ENCODE measurements at regions not wholly inside any gene's neighbourhood (a gene's known extent, or its start where the extent isn't known, plus 50 kb on each side); places are given as distances from the start of the nearest gene placed in this dataset.
"Not testable (repeated sequence)": the region's sequence is repeated elsewhere in the genome, so short reads cannot be mapped to it uniquely, and the experiment has no call there.

GRCh38 chr16:47864262-47864661 is 291.5 kb downstream of the ABCC12 start:
- peak overlapping the region; percentile 15; the same call in 1 of the 2 replicates for H3K4me2 ChIP-seq
- not testable (repeated sequence) for H3K27ac Mint-ChIP-seq; H3K27me3 ChIP-seq (ENCODE audit: insufficient read depth); H3F3A ChIP-seq (replicated peaks; ENCODE audit: low read depth); H3K4me1 Mint-ChIP-seq; H3K36me3 ChIP-seq (ENCODE audit: insufficient read depth); H3K27me3 Mint-ChIP-seq (ENCODE audit: insufficient read depth, low read depth, poor library complexity); H3K9me3 Mint-ChIP-seq; H4K20me1 ChIP-seq (replicated peaks; ENCODE audit: insufficient read depth); H3K4me3 ChIP-seq; ATAC-seq; DNase-seq (ENCODE audit: low spot score); H3K9me2 ChIP-seq (ENCODE audit: insufficient read depth); H3K4me3 Mint-ChIP-seq; H3K79me2 ChIP-seq (replicated peaks; ENCODE audit: insufficient read depth); H3K36me3 Mint-ChIP-seq (ENCODE audit: low read depth)
- H3K27ac ChIP-seq (ENCODE audit: low read depth), result peak overlapping the region; percentile 62
- H2AFZ ChIP-seq, result peak overlapping the region; percentile 90
- H3K4me1 ChIP-seq (ENCODE audit: insufficient read depth), result peaks cover 17% of the 10 kb centered on the region

GRCh38 chr16:47861999-47862398 is 293.8 kb downstream of the ABCC12 start:
- Histone ChIP-seq H3K9me2 (ENCODE audit: insufficient read depth) (peaks cover 9% of the 10 kb centered on the region), H2AFZ (no peak overlapping the region), H3K4me3 (no peak overlapping the region), H3K27me3 (ENCODE audit: insufficient read depth) (no peaks in the 10 kb centered on the region), H3K27ac (ENCODE audit: low read depth) (no peak overlapping the region), H3K36me3 (ENCODE audit: insufficient read depth) (no peaks in the 10 kb centered on the region), H3K4me2 (no peak overlapping the region), H3F3A (replicated peaks; ENCODE audit: low read depth) (no peaks in the 10 kb centered on the region), H4K20me1 (replicated peaks; ENCODE audit: insufficient read depth) (no peaks in the 10 kb centered on the region), H3K79me2 (replicated peaks; ENCODE audit: insufficient read depth) (no peaks in the 10 kb centered on the region), H3K4me1 (ENCODE audit: insufficient read depth) (peaks cover 17% of the 10 kb centered on the region)
- no peaks in the 10 kb centered on the region for H3K27me3 Mint-ChIP-seq (ENCODE audit: insufficient read depth, low read depth, poor library complexity)
- TF ChIP-seq POLR2AphosphoS5 (IDR thresholded peaks at IDR 0.05; ENCODE audit: low read depth), result no peak
- H3K9me3 Mint-ChIP-seq, result no peaks in the 10 kb centered on the region; the same call in 1 of the 3 replicates
- peaks cover 6% of the 10 kb centered on the region for H3K4me1 Mint-ChIP-seq
- DNase-seq (ENCODE audit: low spot score), result no peak
- no peak for ATAC-seq
- no peak overlapping the region for H3K4me3 Mint-ChIP-seq
- no peaks in the 10 kb centered on the region for H3K36me3 Mint-ChIP-seq (ENCODE audit: low read depth)
- H3K27ac Mint-ChIP-seq, result no peak overlapping the region

- Histone ChIP-seq H3K4me1 (ENCODE audit: insufficient read depth) (no peaks in the 10 kb centered on the region), H3K9me2 (ENCODE audit: insufficient read depth) (peaks cover 5% of the 10 kb centered on the region), H3K36me3 (ENCODE audit: insufficient read depth) (no peaks in the 10 kb centered on the region), H3K27me3 (ENCODE audit: insufficient read depth) (no peaks in the 10 kb centered on the region), H3K79me2 (replicated peaks; ENCODE audit: insufficient read depth) (no peaks in the 10 kb centered on the region), H3K27ac (ENCODE audit: low read depth) (no peak overlapping the region), H3K4me3 (no peak overlapping the region), H3K4me2 (no peak overlapping the region), H3F3A (replicated peaks; ENCODE audit: low read depth) (no peaks in the 10 kb centered on the region), H2AFZ (peak overlapping the region; percentile 23; the same call in 1 of the 2 replicates), H4K20me1 (replicated peaks; ENCODE audit: insufficient read depth) (no peaks in the 10 kb centered on the region)
- H3K4me1 Mint-ChIP-seq, result no peaks in the 10 kb centered on the region; the same call in 2 of the 3 replicates
- no peak overlapping the region for H3K4me3 Mint-ChIP-seq
- H3K27me3 Mint-ChIP-seq (ENCODE audit: insufficient read depth, low read depth, poor library complexity), result peaks cover 6% of the 10 kb centered on the region
- H3K36me3 Mint-ChIP-seq (ENCODE audit: low read depth), result no peaks in the 10 kb centered on the region
- H3K9me3 Mint-ChIP-seq, result no peaks in the 10 kb centered on the region; the same call in 1 of the 3 replicates
- DNase-seq (ENCODE audit: low spot score), result no peak
- H3K27ac Mint-ChIP-seq, result no peak overlapping the region
- ATAC-seq, result no peak
- no peak for TF ChIP-seq EZH2phosphoT487 (IDR thresholded peaks at IDR 0.05; ENCODE audit: unreplicated experiment)
- no peak for TF ChIP-seq POLR2AphosphoS5 (IDR thresholded peaks at IDR 0.05; ENCODE audit: low read depth)
- no peak for TF ChIP-seq CREB1 (CRISPR knock-in tag; IDR thresholded peaks at IDR 0.05; ENCODE audit: low read depth)
- TF ChIP-seq ZNF331 (CRISPR knock-in tag; IDR thresholded peaks at IDR 0.05; ENCODE audit: low read depth), result no peak
- TF ChIP-seq EZH2 (IDR thresholded peaks at IDR 0.05; ENCODE audit: low read depth, unreplicated experiment), result no peak
- TF ChIP-seq NANOG (IDR thresholded peaks at IDR 0.05; ENCODE audit: borderline replicate concordance), result no peak
- TF ChIP-seq CTCF (conservative IDR thresholded peaks at IDR 0.05; ENCODE audit: low read depth in 2 of 2), result no peak
- no peak for TF ChIP-seq REST (IDR thresholded peaks at IDR 0.05; ENCODE audit: unreplicated experiment)
These were observed 297.3 kb downstream of the ABCC12 start for GRCh38 chr16:47858333-47858982.
